ENCODE measurements at regions not wholly inside any gene's neighbourhood (a gene's known extent, or its start where the extent isn't known, plus 50 kb on each side); places are given as distances from the start of the nearest gene placed in this dataset.
"Not testable (repeated sequence)": the region's sequence is repeated elsewhere in the genome, so short reads cannot be mapped to it uniquely, and the experiment has no call there.

GRCh38 chr15:58318517-58318916, 113.3 kb upstream of the LIPC start:
- no peak for TF ChIP-seq CTCF (IDR thresholded peaks at IDR 0.05; ENCODE audit: insufficient read depth, low read length, poor library complexity, severe bottlenecking)
- no peaks in the 10 kb centered on the region for H3K27me3 ChIP-seq (ENCODE audit: control insufficient read depth, insufficient read depth, low read length)
- no peaks in the 10 kb centered on the region for H3K36me3 ChIP-seq (ENCODE audit: control insufficient read depth, insufficient read depth, low read length)
- no peak overlapping the region for H3K4me3 ChIP-seq (ENCODE audit: low read depth, low read length)
- no peak for DNase-seq (ENCODE audit: low read depth)

GRCh38 chr15:58321034-58321433, 110.8 kb upstream of the LIPC start:
- Histone ChIP-seq H3K36me3 (ENCODE audit: control insufficient read depth, insufficient read depth, low read length) (no peaks in the 10 kb centered on the region), H3K27me3 (ENCODE audit: control insufficient read depth, insufficient read depth, low read length) (no peaks in the 10 kb centered on the region), H3K4me3 (ENCODE audit: low read depth, low read length) (no peak overlapping the region)
- no peak for TF ChIP-seq CTCF (IDR thresholded peaks at IDR 0.05; ENCODE audit: insufficient read depth, low read length, poor library complexity, severe bottlenecking)
- DNase-seq (ENCODE audit: low read depth) = no peak

- Histone ChIP-seq H3K27me3 (ENCODE audit: control insufficient read depth, insufficient read depth, low read length) (no peaks in the 10 kb centered on the region), H3K36me3 (ENCODE audit: control insufficient read depth, insufficient read depth, low read length) (no peaks in the 10 kb centered on the region), H3K4me3 (ENCODE audit: low read depth, low read length) (no peak overlapping the region)
- no peak for TF ChIP-seq CTCF (IDR thresholded peaks at IDR 0.05; ENCODE audit: insufficient read depth, low read length, poor library complexity, severe bottlenecking)
- DNase-seq (ENCODE audit: low read depth) = no peak
These were observed 109.5 kb upstream of the LIPC start for GRCh38 chr15:58322253-58322652.

GRCh38 chr15:58323321-58323720, 108.5 kb upstream of the LIPC start:
- H3K27me3 ChIP-seq (ENCODE audit: control insufficient read depth, insufficient read depth, low read length); DNase-seq (ENCODE audit: low read depth); H3K36me3 ChIP-seq (ENCODE audit: control insufficient read depth, insufficient read depth, low read length); H3K4me3 ChIP-seq (ENCODE audit: low read depth, low read length): not testable (repeated sequence)

- no peak for TF ChIP-seq CTCF (IDR thresholded peaks at IDR 0.05; ENCODE audit: insufficient read depth, low read length, poor library complexity, severe bottlenecking)
- no peak overlapping the region for H3K4me3 ChIP-seq (ENCODE audit: low read depth, low read length)
- H3K36me3 ChIP-seq (ENCODE audit: control insufficient read depth, insufficient read depth, low read length) = no peaks in the 10 kb centered on the region
- DNase-seq (ENCODE audit: low read depth) = no peak
- no peaks in the 10 kb centered on the region for H3K27me3 ChIP-seq (ENCODE audit: control insufficient read depth, insufficient read depth, low read length)
These were observed 107.3 kb upstream of the LIPC start for GRCh38 chr15:58324533-58324932.

- Histone ChIP-seq H3K4me3 (ENCODE audit: low read depth, low read length) (no peak overlapping the region), H3K27me3 (ENCODE audit: control insufficient read depth, insufficient read depth, low read length) (no peaks in the 10 kb centered on the region), H3K36me3 (ENCODE audit: control insufficient read depth, insufficient read depth, low read length) (no peaks in the 10 kb centered on the region)
- no peak for DNase-seq (ENCODE audit: low read depth)
- no peak for TF ChIP-seq CTCF (IDR thresholded peaks at IDR 0.05; ENCODE audit: insufficient read depth, low read length, poor library complexity, severe bottlenecking)
These were observed 103.8 kb upstream of the LIPC start for GRCh38 chr15:58327958-58328357.

Measured in kidney epithelial cell (primary cell).